ENCODE measurements at regions not wholly inside any gene's neighbourhood (a gene's known extent, or its start where the extent isn't known, plus 50 kb on each side); places are given as distances from the start of the nearest gene placed in this dataset.

GRCh38 chr15:95760508-95760907, 570.0 kb upstream of the NR2F2 start:
- TF ChIP-seq CTCF (IDR thresholded peaks at IDR 0.05), result no peak
- TF ChIP-seq KAT7 (CRISPR knock-in tag; IDR thresholded peaks at IDR 0.05; ENCODE audit: borderline replicate concordance), result no peak
- TF ChIP-seq ZNF219 (CRISPR knock-in tag; IDR thresholded peaks at IDR 0.05; ENCODE audit: borderline replicate concordance), result no peak
